ENCODE measurements at regions not wholly inside any gene's neighbourhood (a gene's known extent, or its start where the extent isn't known, plus 50 kb on each side); places are given as distances from the start of the nearest gene placed in this dataset.
"Not testable (repeated sequence)": the region's sequence is repeated elsewhere in the genome, so short reads cannot be mapped to it uniquely, and the experiment has no call there.

DNA sequence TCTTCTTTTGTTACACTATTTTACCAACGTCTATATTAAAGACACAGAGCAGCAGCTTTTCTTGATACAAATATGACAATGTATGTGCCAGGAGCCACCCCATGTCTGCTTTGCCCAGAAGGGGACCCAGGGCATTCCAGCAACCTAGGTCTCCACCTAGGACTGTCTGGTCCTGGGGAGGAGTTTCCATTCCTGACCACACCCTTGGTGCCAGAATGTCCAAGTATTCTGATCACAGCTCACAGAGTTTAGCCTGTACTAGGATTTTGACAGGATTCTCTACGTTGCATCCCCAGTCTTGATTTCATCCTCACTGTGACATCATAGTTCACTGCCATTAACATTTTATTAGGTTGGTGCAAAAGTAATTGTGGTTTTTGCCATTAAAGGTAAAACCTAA lies 224.7 kb downstream of the SREK1 start:
- WGBS: 89% methylated on average over 2 of the region's 2 CpGs
- H3K4me3 ChIP-seq (ENCODE audit: low read length in 2 of 2): no peak overlapping the region
- no peaks in the 10 kb centered on the region for H3K9me3 ChIP-seq (ENCODE audit: control insufficient read depth in 2 of 2, insufficient read depth in 1 of 2, low read length in 1 of 2)
- no peaks in the 10 kb centered on the region for H3K27me3 ChIP-seq (ENCODE audit: control insufficient read depth in 2 of 2, insufficient read depth in 1 of 2, low read length in 1 of 2)
- H3K36me3 ChIP-seq (ENCODE audit: control insufficient read depth in 2 of 2, insufficient read depth in 2 of 2, low read length in 1 of 2): no peaks in the 10 kb centered on the region
- H3K4me1 ChIP-seq (ENCODE audit: control insufficient read depth in 2 of 2, insufficient read depth in 2 of 2, low read length in 2 of 2): no peaks in the 10 kb centered on the region
- no peak overlapping the region for H3K27ac ChIP-seq (ENCODE audit: low read depth in 1 of 2, low read length in 1 of 2)
- no peak for DNase-seq (ENCODE audit: low read depth in 6 of 9, low spot score in 9 of 9)

DNA sequence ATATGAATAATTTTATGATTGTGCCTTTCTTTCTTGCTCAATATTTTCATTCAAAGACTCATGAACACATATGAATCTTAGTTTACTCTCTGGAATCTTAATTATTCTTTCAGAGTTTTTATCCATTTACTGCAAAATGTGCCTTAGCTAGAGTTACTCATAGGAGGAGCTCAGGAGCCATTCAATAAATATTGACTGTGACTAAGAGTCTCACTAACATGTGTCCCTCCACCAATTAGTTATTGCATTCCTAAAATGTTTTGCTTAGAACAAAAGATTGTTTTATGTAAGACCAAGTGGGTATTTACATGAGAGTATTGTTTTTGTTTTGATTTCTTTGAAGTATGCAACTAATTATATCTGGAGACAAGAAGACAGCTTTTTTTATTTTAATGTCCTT lies 218.4 kb upstream of the MAST4 start:
- no peak overlapping the region for H3K4me3 ChIP-seq (ENCODE audit: low read length in 2 of 2)
- H3K9me3 ChIP-seq (ENCODE audit: control insufficient read depth in 2 of 2, insufficient read depth in 1 of 2, low read length in 1 of 2): no peaks in the 10 kb centered on the region
- H3K4me1 ChIP-seq (ENCODE audit: control insufficient read depth in 2 of 2, insufficient read depth in 2 of 2, low read length in 2 of 2): no peaks in the 10 kb centered on the region
- no peaks in the 10 kb centered on the region for H3K36me3 ChIP-seq (ENCODE audit: control insufficient read depth in 2 of 2, insufficient read depth in 2 of 2, low read length in 1 of 2)
- DNase-seq (ENCODE audit: low read depth in 6 of 9, low spot score in 9 of 9): no peak
- H3K27ac ChIP-seq (ENCODE audit: low read depth in 1 of 2, low read length in 1 of 2): no peak overlapping the region
- H3K27me3 ChIP-seq (ENCODE audit: control insufficient read depth in 2 of 2, insufficient read depth in 1 of 2, low read length in 1 of 2): no peaks in the 10 kb centered on the region

DNA sequence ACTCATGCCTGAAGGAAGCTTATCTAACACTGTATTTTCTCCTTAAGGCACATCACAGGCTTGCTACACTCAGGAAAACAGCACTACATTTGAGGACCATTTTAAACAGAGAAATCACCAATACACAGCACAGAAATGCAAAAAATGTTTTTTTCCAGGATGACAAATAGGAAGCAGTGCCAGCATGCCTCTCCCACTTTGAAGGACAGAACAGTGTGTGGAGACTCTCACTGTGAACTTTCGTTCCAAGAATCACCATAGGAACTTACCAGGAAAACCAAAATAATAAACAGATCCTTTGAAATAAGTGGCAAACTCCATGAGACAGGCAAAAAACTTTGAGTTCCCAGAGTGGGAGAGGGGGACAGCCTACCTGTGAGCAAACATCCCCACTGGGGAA lies 217.8 kb upstream of the MAST4 start:
- Histone ChIP-seq H3K4me3 (ENCODE audit: low read length in 2 of 2) (no peak overlapping the region), H3K9me3 (ENCODE audit: control insufficient read depth in 2 of 2, insufficient read depth in 1 of 2, low read length in 1 of 2) (no peaks in the 10 kb centered on the region), H3K4me1 (ENCODE audit: control insufficient read depth in 2 of 2, insufficient read depth in 2 of 2, low read length in 2 of 2) (no peaks in the 10 kb centered on the region), H3K27me3 (ENCODE audit: control insufficient read depth in 2 of 2, insufficient read depth in 1 of 2, low read length in 1 of 2) (no peaks in the 10 kb centered on the region), H3K27ac (ENCODE audit: low read depth in 1 of 2, low read length in 1 of 2) (no peak overlapping the region), H3K36me3 (ENCODE audit: control insufficient read depth in 2 of 2, insufficient read depth in 2 of 2, low read length in 1 of 2) (no peaks in the 10 kb centered on the region)
- 95% methylated on average over 1 of the region's 1 CpG for WGBS
- DNase-seq (ENCODE audit: low read depth in 6 of 9, low spot score in 9 of 9): no peak

DNA sequence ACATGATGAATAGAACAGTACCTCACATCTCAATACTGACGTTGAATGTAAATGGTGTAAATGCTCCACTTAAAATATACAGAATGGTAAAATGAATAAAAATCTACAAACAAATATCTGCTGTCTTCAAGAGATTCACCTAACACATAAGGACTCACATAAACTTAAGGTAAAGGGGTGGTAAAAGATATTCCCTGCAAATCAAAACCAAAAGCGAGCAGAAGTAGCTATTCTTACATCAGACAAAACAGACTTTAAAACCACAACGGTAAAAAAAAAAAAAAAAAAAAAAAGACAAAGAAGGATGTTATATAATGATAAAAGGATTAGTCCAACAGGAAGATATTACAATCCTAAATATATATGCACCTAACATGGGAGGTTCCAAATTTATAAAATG lies 214.0 kb upstream of the MAST4 start:
- DNase-seq (ENCODE audit: low read depth in 6 of 9, low spot score in 9 of 9): no peak
- Histone ChIP-seq H3K27ac (ENCODE audit: low read depth in 1 of 2, low read length in 1 of 2) (no peak overlapping the region), H3K4me3 (ENCODE audit: low read length in 2 of 2) (no peak overlapping the region), H3K9me3 (ENCODE audit: control insufficient read depth in 2 of 2, insufficient read depth in 1 of 2, low read length in 1 of 2) (no peaks in the 10 kb centered on the region), H3K4me1 (ENCODE audit: control insufficient read depth in 2 of 2, insufficient read depth in 2 of 2, low read length in 2 of 2) (no peaks in the 10 kb centered on the region), H3K27me3 (ENCODE audit: control insufficient read depth in 2 of 2, insufficient read depth in 1 of 2, low read length in 1 of 2) (no peaks in the 10 kb centered on the region), H3K36me3 (ENCODE audit: control insufficient read depth in 2 of 2, insufficient read depth in 2 of 2, low read length in 1 of 2) (no peaks in the 10 kb centered on the region)
- WGBS: 57% methylated on average over 3 of the region's 3 CpGs

DNA sequence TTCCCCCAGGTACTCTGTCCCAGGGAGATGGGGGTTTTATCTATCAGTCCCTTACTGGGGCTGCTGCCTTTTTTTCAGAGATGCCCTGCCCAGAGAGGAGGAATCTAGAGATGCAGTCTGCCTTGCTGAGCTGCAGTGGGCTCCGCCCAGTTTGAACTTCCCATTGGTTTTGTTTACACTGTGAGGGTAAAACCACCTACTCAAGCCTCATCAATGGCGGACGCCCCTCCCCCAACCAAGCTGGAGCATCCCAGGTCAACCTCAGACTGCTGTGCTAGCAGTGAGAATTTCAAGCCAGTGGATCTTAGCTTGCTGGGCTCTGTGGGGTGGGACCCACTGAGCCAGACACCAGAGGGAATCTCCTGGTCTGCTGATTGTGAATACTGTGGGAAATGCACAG lies 191.0 kb upstream of the MAST4 start:
- DNase-seq (ENCODE audit: low read depth in 6 of 9, low spot score in 9 of 9): not testable (repeated sequence)
- WGBS: 97% methylated on average over 3 of the region's 3 CpGs

DNA sequence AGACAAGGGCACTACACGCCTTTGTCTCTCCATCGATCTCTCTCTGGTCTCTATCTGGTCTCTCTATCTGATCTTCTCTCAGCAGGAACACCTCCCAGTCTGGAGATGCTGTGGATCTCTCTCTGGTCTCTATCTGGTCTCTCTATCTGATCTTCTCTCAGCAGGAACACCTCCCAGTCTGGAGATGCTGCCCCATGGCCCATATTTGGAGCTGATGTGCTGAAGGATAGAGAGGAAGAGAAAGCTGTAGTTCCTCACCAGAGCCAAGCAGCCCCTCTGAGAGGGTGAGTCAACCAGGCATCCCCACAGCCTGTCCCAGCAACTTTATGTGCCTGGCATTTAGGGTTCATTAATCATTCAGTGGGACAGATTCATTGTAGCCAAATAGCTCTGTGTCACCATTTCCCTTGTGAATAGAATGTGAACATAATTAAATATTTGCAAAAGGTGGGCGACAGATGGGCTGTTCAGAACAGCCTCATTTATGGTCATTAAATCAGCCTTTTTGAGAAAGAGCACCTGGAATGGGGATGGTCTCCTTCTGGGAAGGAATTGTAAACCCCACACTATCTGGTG lies 189.3 kb upstream of the MAST4 start:
- no peak overlapping the region for H3K4me3 ChIP-seq (ENCODE audit: low read length in 2 of 2)
- H3K4me1 ChIP-seq (ENCODE audit: control insufficient read depth in 2 of 2, insufficient read depth in 2 of 2, low read length in 2 of 2): no peaks in the 10 kb centered on the region
- WGBS: 36% methylated on average over 3 of the region's 3 CpGs
- no peaks in the 10 kb centered on the region for H3K27me3 ChIP-seq (ENCODE audit: control insufficient read depth in 2 of 2, insufficient read depth in 1 of 2, low read length in 1 of 2)
- no peak overlapping the region for H3K27ac ChIP-seq (ENCODE audit: low read depth in 1 of 2, low read length in 1 of 2)
- DNase-seq (ENCODE audit: low read depth in 6 of 9, low spot score in 9 of 9): no peak
- peaks cover 0 to 6% of the 10 kb centered on the region in 2 donors for H3K9me3 ChIP-seq (ENCODE audit: control insufficient read depth in 2 of 2, insufficient read depth in 1 of 2, low read length in 1 of 2)
- no peaks in the 10 kb centered on the region for H3K36me3 ChIP-seq (ENCODE audit: control insufficient read depth in 2 of 2, insufficient read depth in 2 of 2, low read length in 1 of 2)

More for the DNA sequence above, 191.0 kb upstream of the MAST4 start:
- not testable (repeated sequence) for H3K4me1 ChIP-seq (ENCODE audit: control insufficient read depth in 2 of 2, insufficient read depth in 2 of 2, low read length in 2 of 2); H3K36me3 ChIP-seq (ENCODE audit: control insufficient read depth in 2 of 2, insufficient read depth in 2 of 2, low read length in 1 of 2); H3K4me3 ChIP-seq (ENCODE audit: low read length in 2 of 2); H3K27me3 ChIP-seq (ENCODE audit: control insufficient read depth in 2 of 2, insufficient read depth in 1 of 2, low read length in 1 of 2); H3K9me3 ChIP-seq (ENCODE audit: control insufficient read depth in 2 of 2, insufficient read depth in 1 of 2, low read length in 1 of 2); H3K27ac ChIP-seq (ENCODE audit: low read depth in 1 of 2, low read length in 1 of 2)

DNA sequence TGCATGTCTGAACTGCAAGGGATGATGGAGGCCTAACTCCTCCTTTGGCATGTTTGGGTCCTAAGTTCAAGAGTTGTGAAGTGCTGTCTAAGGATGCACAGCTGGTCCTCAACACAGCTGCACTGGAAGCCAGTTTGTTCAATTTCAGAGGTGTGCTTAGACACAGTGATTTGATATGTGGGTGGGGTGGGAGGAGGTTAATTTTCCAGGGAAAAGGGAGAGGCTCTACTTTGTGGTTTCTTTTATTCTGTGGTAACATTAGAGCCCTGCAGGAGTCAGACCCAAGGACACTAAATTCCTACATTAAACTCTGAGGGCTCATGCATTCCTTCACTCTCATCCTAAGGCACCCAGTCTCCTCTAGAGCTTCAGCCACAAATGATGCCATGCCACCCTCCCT lies 188.4 kb upstream of the MAST4 start:
- no peaks in the 10 kb centered on the region for H3K36me3 ChIP-seq (ENCODE audit: control insufficient read depth in 2 of 2, insufficient read depth in 2 of 2, low read length in 1 of 2)
- H3K27ac ChIP-seq (ENCODE audit: low read depth in 1 of 2, low read length in 1 of 2): no peak overlapping the region
- H3K4me3 ChIP-seq (ENCODE audit: low read length in 2 of 2): no peak overlapping the region
- no peaks in the 10 kb centered on the region for H3K27me3 ChIP-seq (ENCODE audit: control insufficient read depth in 2 of 2, insufficient read depth in 1 of 2, low read length in 1 of 2)
- no peak for DNase-seq (ENCODE audit: low read depth in 6 of 9, low spot score in 9 of 9)
- peaks cover 0 to 6% of the 10 kb centered on the region in 2 donors for H3K9me3 ChIP-seq (ENCODE audit: control insufficient read depth in 2 of 2, insufficient read depth in 1 of 2, low read length in 1 of 2)
- H3K4me1 ChIP-seq (ENCODE audit: control insufficient read depth in 2 of 2, insufficient read depth in 2 of 2, low read length in 2 of 2): no peaks in the 10 kb centered on the region

DNA sequence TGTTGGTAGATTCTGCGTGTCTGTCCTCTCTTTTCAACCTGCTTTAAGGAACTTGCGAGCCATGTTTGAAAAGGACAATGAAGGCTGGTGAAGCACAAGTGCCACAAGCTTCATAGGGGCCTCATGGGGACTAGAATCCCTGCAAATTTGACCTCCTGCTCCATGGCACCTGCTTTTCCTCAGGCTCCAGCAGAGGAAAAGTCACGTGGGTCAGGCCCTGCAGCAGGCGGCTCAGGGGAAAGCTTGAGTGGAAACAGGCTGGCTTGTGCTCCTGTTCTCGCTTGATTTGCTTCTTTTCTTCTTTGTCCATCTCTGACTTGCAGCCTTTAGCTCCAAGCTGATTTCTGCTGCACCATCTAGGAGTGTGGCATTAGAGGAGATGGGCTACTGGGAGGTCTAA lies 187.6 kb upstream of the MAST4 start:
- 97% methylated on average over 5 of the region's 5 CpGs for WGBS
- no peak overlapping the region for H3K4me3 ChIP-seq (ENCODE audit: low read length in 2 of 2)
- no peaks in the 10 kb centered on the region for H3K27me3 ChIP-seq (ENCODE audit: control insufficient read depth in 2 of 2, insufficient read depth in 1 of 2, low read length in 1 of 2)
- H3K9me3 ChIP-seq (ENCODE audit: control insufficient read depth in 2 of 2, insufficient read depth in 1 of 2, low read length in 1 of 2): peaks cover 0 to 6% of the 10 kb centered on the region in 2 donors
- H3K4me1 ChIP-seq (ENCODE audit: control insufficient read depth in 2 of 2, insufficient read depth in 2 of 2, low read length in 2 of 2): no peaks in the 10 kb centered on the region
- no peak for DNase-seq (ENCODE audit: low read depth in 6 of 9, low spot score in 9 of 9)
- no peaks in the 10 kb centered on the region for H3K36me3 ChIP-seq (ENCODE audit: control insufficient read depth in 2 of 2, insufficient read depth in 2 of 2, low read length in 1 of 2)
- H3K27ac ChIP-seq (ENCODE audit: low read depth in 1 of 2, low read length in 1 of 2): no peak overlapping the region

DNA sequence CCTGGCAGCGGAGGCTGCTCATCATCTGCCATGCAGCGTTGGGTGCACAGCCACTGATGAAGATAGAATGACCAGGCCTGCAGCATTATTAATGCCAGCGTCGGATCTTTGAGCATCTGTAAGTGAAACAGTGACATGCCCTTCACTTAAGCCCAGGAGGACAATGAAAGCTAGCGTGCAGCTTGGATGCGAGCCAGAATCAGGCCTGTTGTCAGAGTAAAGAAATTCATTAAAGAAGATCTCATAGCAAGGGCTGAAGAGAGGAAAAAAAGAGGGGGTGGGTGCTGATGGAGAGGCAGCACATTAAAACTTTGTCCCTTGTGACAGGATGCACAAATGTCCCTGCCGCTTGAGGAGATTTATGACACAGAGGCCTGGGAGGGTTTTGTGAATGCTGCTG lies 186.1 kb upstream of the MAST4 start:
- H3K4me3 ChIP-seq (ENCODE audit: low read length in 2 of 2): no peak overlapping the region
- no peak for DNase-seq (ENCODE audit: low read depth in 6 of 9, low spot score in 9 of 9)
- peaks cover 0 to 4% of the 10 kb centered on the region in 2 donors for H3K9me3 ChIP-seq (ENCODE audit: control insufficient read depth in 2 of 2, insufficient read depth in 1 of 2, low read length in 1 of 2)
- no peaks in the 10 kb centered on the region for H3K27me3 ChIP-seq (ENCODE audit: control insufficient read depth in 2 of 2, insufficient read depth in 1 of 2, low read length in 1 of 2)
- H3K4me1 ChIP-seq (ENCODE audit: control insufficient read depth in 2 of 2, insufficient read depth in 2 of 2, low read length in 2 of 2): no peaks in the 10 kb centered on the region
- 88% methylated on average over 7 of the region's 7 CpGs for WGBS
- no peaks in the 10 kb centered on the region for H3K36me3 ChIP-seq (ENCODE audit: control insufficient read depth in 2 of 2, insufficient read depth in 2 of 2, low read length in 1 of 2)
- H3K27ac ChIP-seq (ENCODE audit: low read depth in 1 of 2, low read length in 1 of 2): no peak overlapping the region

DNA sequence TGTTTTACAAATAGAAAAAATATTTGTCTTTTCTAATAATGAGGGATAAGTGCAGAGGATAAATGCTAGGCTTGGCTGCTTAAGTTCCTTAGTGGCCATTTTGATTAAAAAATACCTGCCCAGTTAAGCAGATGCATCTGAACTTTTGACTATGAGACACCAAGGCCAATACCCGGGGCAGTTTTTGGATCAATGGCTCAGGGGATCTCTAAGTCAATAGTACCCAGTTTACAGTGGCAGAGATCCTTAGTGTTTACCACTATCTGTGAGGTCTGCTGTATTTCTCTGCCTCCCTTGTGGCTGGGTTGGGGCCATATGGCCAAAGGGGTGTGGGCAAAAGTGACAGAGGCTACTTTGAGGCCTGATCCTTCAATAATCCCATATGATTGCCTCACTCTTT lies 184.5 kb upstream of the MAST4 start:
- 100% methylated on average over 1 of the region's 1 CpG for WGBS
- no peak for DNase-seq (ENCODE audit: low read depth in 6 of 9, low spot score in 9 of 9)
- no peak overlapping the region for H3K27ac ChIP-seq (ENCODE audit: low read depth in 1 of 2, low read length in 1 of 2)
- H3K9me3 ChIP-seq (ENCODE audit: control insufficient read depth in 2 of 2, insufficient read depth in 1 of 2, low read length in 1 of 2): no peaks in the 10 kb centered on the region
- H3K4me3 ChIP-seq (ENCODE audit: low read length in 2 of 2): no peak overlapping the region
- no peaks in the 10 kb centered on the region for H3K36me3 ChIP-seq (ENCODE audit: control insufficient read depth in 2 of 2, insufficient read depth in 2 of 2, low read length in 1 of 2)
- no peaks in the 10 kb centered on the region for H3K27me3 ChIP-seq (ENCODE audit: control insufficient read depth in 2 of 2, insufficient read depth in 1 of 2, low read length in 1 of 2)
- no peaks in the 10 kb centered on the region for H3K4me1 ChIP-seq (ENCODE audit: control insufficient read depth in 2 of 2, insufficient read depth in 2 of 2, low read length in 2 of 2)
